Suprapubic skin (tissue), 3 donors: ENCODE measurements at regions not wholly inside any gene's neighbourhood (a gene's known extent, or its start where the extent isn't known, plus 50 kb on each side); places are given as distances from the start of the nearest gene placed in this dataset.

ENCODE experiments used
- CTCF ChIP-seq, 2 donors: fragments of 200-600 bp in 1 of 2; fragments of 450-650 bp in 1 of 2; sonication (generic) in 1 of 2; IDR thresholded peaks; one replicate each; pipeline ENCODE4 v1.5.1; 2016 to 2019; ENCODE audit warnings: antibody characterized with exemption in 2 of 2, mild to moderate bottlenecking in 1 of 2, moderate library complexity in 1 of 2
- POLR2AphosphoS5 ChIP-seq, 3 donors: sonication (generic); formaldehyde crosslinking; IDR thresholded peaks; one replicate each; pipeline ENCODE4 v1.6.1; 2017; ENCODE audit warnings: antibody characterized with exemption in 3 of 3

GRCh38 chr5:6206501-6206900 is 171.8 kb downstream of the MED10 start:
- TF ChIP-seq CTCF (IDR thresholded peaks at IDR 0.05) (no peak), POLR2AphosphoS5 (IDR thresholded peaks at IDR 0.05) (no peak)
